ENCODE measurements at regions not wholly inside any gene's neighbourhood (a gene's known extent, or its start where the extent isn't known, plus 50 kb on each side); places are given as distances from the start of the nearest gene placed in this dataset.

- no peak for DNase-seq (ENCODE audit: low read depth)
Measured at GRCh38 chr9:74218385-74219063, 278.6 kb upstream of the RORB start.

- no peak for DNase-seq (ENCODE audit: low read depth)
Measured at GRCh38 chr9:74220327-74220726, 276.8 kb upstream of the RORB start.

- no peak for DNase-seq (ENCODE audit: low read depth)
Measured at GRCh38 chr9:74236857-74237256, 260.3 kb upstream of the RORB start.

- DNase-seq (ENCODE audit: low read depth), result no peak
Measured at GRCh38 chr9:74245866-74246497, 251.2 kb upstream of the RORB start.

- no peak for DNase-seq (ENCODE audit: low read depth)
Measured at GRCh38 chr9:74255489-74255984, 241.6 kb upstream of the RORB start.

- no peak for DNase-seq (ENCODE audit: low read depth)
Measured at GRCh38 chr9:74275872-74276508, 221.1 kb upstream of the RORB start.

- no peak for DNase-seq (ENCODE audit: low read depth)
Measured at GRCh38 chr9:74277532-74277931, 219.6 kb upstream of the RORB start.

- no peak for DNase-seq (ENCODE audit: low read depth)
Measured at GRCh38 chr9:74281674-74282073, 215.5 kb upstream of the RORB start.

- DNase-seq (ENCODE audit: low read depth), result no peak
Measured at GRCh38 chr9:74282526-74283253, 214.4 kb upstream of the RORB start.

GRCh38 chr9:74284581-74285450 is 212.3 kb upstream of the RORB start:
- DNase-seq (ENCODE audit: low read depth), result no peak

- DNase-seq (ENCODE audit: low read depth), result no peak
Measured at GRCh38 chr9:74293479-74293878, 203.7 kb upstream of the RORB start.

GRCh38 chr9:74303945-74304344 is 193.2 kb upstream of the RORB start:
- no peak for DNase-seq (ENCODE audit: low read depth)

GRCh38 chr9:74304598-74304997 is 192.5 kb upstream of the RORB start:
- no peak for DNase-seq (ENCODE audit: low read depth)

- no peak for DNase-seq (ENCODE audit: low read depth)
Measured at GRCh38 chr9:74309654-74310053, 187.5 kb upstream of the RORB start.

- DNase-seq (ENCODE audit: low read depth), result no peak
Measured at GRCh38 chr9:74317235-74317634, 179.9 kb upstream of the RORB start.

- no peak for DNase-seq (ENCODE audit: low read depth)
Measured at GRCh38 chr9:74321396-74321795, 175.7 kb upstream of the RORB start.

- DNase-seq (ENCODE audit: low read depth), result no peak
Measured at GRCh38 chr9:74322661-74323314, 174.3 kb upstream of the RORB start.

- no peak for DNase-seq (ENCODE audit: low read depth)
Measured at GRCh38 chr9:74330487-74331214, 166.5 kb upstream of the RORB start.

GRCh38 chr9:74331607-74332006 is 165.5 kb upstream of the RORB start:
- DNase-seq (ENCODE audit: low read depth), result no peak

- no peak for DNase-seq (ENCODE audit: low read depth)
Measured at GRCh38 chr9:74333384-74334032, 163.6 kb upstream of the RORB start.
